KOPT-K1 (cell line): ENCODE measurements at regions not wholly inside any gene's neighbourhood (a gene's known extent, or its start where the extent isn't known, plus 50 kb on each side); places are given as distances from the start of the nearest gene placed in this dataset.
"Not testable (repeated sequence)": the region's sequence is repeated elsewhere in the genome, so short reads cannot be mapped to it uniquely, and the experiment has no call there.

Experiments used
- H3K27ac ChIP-seq: fragments of 200-600 bp; sonication (generic); 2 replicates; pipeline ENCODE4 v1.5.1; 2016; ENCODE audit warnings: antibody characterized with exemption, mild to moderate bottlenecking, low read depth, low read length; ENCODE audit not compliant: poor library complexity, severe bottlenecking
- H3K36me3 ChIP-seq: fragments of 200-600 bp; sonication (generic); 2 replicates; pipeline ENCODE4 v1.5.1; 2017; ENCODE audit warnings: antibody characterized with exemption, mild to moderate bottlenecking, low read length, moderate library complexity; ENCODE audit not compliant: insufficient read depth
- H3K9me3 ChIP-seq: fragments of 200-600 bp; sonication (generic); 2 replicates; pipeline ENCODE4 v1.5.1; 2017; ENCODE audit warnings: antibody characterized with exemption, low read length, mild to moderate bottlenecking; ENCODE audit not compliant: insufficient read depth, poor library complexity, severe bottlenecking

DNA sequence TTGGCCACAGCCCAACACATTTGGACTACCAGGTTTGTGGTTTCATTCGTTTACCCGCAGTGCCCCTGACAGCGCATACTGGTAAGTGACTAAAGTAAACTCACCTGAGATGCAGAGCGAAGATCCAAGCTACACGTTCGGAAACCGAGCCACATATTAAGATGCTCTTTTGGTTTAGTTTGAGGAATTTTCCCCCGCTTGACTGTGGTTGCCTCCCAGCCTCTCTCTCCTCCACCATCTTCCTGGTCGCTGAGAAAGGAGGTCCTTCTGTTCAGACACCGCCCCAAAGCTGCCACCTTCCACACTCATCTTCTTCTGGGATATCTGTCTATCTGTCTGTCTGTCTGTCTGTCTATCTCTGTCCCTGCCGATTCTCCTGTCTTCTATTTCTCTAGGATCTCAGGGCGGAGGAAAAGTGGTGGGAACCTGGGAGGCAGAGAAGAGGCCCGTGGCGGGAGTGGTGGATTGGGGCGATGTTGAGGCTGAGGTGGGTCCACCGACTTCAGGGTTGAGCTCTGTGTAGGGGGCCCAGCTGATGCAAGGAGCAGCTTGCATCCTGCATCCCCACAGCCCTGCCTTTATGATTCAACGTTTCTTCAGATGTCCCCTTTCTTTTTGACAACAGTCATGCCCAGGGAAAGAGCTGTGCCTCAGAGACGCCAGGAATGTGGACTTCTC lies 196.9 kb upstream of the ZNF184 start:
- Histone ChIP-seq H3K9me3 (peaks cover 15% of the 10 kb centered on the region), H3K36me3 (no peaks in the 10 kb centered on the region), H3K27ac (no peak overlapping the region)

DNA sequence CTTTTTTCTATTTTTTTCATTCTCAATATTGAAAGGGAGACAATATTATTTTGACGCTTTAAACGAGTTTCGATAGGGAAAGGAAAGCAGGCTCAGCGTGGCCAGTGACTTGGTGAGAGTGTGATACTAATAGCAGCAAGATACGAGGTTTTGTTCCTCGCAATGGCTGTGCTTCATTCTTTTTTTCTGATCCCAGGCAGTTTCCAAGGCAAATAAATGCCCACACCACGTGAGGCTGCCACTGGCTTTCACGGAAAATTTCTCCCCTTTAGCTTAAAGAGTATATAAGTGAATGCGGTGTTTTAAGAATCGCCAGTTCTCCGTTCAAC lies 196.4 kb upstream of the ZNF184 start:
- Histone ChIP-seq H3K27ac (no peak overlapping the region), H3K9me3 (peaks cover 15% of the 10 kb centered on the region), H3K36me3 (no peaks in the 10 kb centered on the region)

DNA sequence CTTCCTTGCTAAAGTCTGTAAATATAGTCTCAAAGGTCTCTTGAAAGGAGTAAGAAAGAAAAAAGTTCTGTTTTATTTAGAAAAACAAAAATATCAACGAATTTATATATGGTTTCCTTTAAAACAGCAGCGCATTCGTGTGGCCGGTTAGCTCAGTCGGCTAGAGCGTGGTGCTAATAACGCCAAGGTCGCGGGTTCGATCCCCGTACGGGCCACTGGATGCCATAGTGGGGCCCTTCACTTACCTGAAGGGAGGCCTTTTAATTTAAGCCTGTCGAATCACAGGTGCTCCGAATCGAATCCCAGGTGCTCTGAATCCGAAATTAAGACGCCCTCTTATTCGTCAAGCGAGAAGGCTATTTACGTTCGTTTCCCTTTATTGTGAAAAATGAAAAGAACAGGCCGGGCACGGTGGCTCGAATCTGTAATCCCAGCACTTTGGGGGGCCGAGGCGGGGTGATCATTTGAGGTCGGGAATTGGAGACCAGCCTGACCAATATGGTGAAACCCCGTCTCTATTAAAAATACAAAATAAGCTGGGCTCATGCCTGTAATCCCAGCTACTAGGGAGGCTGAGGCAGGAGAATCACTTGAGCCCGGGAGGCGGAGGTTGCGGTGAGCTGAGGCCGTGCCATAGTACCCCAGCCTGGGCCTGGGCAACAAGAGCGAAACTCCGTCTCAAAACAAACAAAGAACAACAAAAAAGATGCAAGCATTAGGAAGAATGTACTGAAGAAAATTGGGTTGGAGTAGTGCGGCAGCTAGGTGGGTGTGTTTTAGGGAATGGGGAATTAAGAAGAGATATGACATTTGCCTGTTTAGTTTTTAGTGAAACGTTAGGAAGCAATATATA lies 195.8 kb upstream of the ZNF184 start:
- peaks cover 15% of the 10 kb centered on the region for H3K9me3 ChIP-seq
- H3K36me3 ChIP-seq = no peaks in the 10 kb centered on the region
- H3K27ac ChIP-seq = no peak overlapping the region

DNA sequence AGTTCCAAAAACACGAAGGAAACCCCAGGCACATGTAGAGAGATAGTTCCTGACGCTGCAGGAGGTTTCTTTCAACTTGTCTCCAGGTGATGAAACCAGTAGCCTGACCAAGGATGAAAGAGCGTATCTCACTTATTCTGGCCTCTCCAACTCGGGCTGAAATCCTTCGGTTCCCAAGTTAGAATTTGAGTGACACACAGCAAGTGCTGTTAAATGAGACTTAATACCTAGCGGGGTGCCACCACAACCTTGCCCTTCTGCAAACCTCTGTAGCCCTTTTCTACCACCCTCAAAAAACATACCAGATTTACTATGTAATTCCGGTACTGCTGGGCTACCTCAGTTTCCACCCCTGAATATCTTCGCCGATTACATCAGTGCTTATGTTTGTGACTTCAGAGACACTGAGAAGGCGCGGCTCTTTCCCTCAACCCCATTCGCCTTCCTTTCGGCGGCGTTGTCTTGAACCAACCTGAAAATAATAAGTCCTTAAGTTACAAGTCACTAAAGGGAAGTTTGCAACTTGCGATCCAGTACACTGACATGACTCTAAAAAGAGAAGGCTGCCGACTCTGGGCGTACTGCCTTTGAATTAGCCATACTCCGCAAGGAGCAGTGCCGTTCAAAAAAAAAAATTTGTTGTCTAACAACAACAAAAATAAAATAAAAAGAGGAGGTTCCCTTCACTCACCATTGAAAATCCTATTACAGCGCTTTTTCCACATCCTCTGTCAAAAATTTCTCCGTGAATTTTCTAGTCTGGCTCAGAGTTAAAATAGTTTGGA lies 194.9 kb upstream of the ZNF184 start:
- Histone ChIP-seq H3K9me3 (peaks cover 15% of the 10 kb centered on the region), H3K27ac (no peak overlapping the region), H3K36me3 (no peaks in the 10 kb centered on the region)

DNA sequence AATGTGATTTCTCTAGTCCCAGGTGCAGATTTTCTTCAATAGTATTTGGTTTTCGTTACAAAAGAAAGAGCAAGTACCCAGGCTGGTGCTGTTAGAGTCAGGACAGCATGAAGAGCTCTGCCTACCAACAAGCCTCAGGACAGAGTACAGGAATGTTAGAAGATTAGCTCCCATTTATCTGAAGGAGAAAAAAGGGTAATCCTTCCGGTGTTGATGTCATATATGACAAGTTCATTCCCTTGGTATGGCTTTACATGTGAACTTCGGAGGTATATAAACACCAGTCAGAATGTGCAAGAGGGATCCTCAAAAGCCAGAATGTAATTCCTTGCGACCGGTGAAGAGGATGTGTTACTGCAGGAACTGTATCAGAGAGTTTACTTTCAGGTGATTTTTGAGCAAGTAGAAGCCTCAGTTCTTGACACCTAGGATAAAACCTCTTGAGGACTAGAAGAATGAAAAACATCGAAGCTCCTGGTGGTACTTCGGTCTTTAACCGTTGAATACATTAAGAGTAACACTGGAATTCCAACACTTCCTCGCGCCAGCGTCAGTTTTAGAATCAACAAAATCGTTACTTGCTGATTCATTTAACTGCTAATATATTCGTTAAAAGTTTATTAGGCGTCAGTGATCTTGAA lies 194.2 kb upstream of the ZNF184 start:
- H3K36me3 ChIP-seq = no peaks in the 10 kb centered on the region
- H3K9me3 ChIP-seq = peaks cover 15% of the 10 kb centered on the region
- H3K27ac ChIP-seq = no peak overlapping the region

DNA sequence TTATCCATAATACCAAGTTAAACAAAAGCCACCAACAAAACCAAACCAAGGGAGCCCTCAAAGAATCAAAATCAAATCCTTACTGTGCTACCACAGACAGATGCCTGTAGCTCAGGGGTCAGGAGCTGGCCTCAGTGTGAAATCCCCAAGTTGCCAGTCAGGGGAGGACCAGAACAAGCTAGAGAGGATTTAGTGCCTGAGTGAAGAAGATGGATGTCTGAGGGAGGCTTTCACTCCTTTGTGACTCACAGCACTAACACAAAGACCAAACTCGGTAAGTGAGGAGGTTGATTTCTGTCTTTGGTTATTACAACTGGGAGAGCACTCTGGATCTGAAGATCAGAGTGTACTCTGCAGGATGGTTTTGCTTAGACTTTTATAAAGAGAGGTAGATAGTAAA lies 189.9 kb upstream of the ZNF184 start:
- Histone ChIP-seq H3K36me3 (no peaks in the 10 kb centered on the region), H3K27ac (no peak overlapping the region), H3K9me3 (peaks cover 11% of the 10 kb centered on the region)

DNA sequence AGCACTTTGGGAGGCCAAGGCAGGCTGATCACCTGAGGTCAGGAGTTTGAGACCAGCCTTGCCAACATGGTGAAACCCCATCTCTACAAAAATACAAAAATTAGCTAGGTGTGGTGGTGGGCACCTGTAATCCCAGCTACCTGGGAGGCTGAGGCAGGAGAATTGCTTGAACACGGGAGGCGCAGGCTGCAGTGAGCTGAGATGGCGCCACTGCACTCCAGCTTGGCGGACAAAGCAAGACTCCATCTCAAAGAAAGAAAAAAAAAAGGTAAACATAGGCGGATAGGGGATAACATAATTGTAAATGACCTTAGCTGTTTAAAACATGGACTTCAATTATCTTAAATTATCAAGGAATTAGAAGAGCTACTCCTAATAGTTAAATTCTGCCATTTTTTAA lies 189.3 kb upstream of the ZNF184 start:
- H3K9me3 ChIP-seq, H3K36me3 ChIP-seq, H3K27ac ChIP-seq: not testable (repeated sequence)

DNA sequence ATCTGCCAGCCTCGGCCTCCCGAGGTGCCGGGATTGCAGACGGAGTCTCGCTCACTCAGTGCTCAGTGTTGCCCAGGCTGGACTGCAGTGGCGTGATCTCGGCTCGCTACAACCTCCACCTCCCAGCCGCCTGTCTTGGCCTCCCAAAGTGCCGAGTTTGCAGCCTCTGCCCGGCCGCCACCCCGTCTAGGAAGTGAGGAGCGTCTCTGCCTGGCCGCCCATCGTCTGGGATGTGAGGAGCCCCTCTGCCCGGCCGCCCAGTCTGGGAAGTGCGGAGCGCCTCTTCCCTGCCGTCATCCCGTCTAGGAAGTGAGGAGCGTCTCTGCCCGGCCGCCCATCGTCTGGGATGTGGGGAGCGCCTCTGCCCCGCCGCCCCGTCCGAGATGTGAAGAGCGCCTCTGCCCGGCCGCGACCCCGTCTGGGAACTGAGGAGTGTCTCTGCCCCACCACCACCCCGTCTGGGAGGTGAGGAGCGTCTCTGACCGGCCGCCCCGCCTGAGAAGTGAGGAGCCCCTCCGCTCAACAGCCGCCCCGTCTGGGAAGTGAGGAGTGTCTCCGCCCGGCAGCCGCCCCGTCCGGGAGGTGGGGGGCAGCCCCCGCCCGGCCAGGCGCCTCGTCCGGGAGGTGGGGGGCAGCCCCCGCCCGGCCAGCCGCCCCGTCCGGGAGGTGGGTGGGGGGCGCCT lies 180.4 kb upstream of the ZNF184 start:
- H3K9me3 ChIP-seq, H3K36me3 ChIP-seq, H3K27ac ChIP-seq: not testable (repeated sequence)

DNA sequence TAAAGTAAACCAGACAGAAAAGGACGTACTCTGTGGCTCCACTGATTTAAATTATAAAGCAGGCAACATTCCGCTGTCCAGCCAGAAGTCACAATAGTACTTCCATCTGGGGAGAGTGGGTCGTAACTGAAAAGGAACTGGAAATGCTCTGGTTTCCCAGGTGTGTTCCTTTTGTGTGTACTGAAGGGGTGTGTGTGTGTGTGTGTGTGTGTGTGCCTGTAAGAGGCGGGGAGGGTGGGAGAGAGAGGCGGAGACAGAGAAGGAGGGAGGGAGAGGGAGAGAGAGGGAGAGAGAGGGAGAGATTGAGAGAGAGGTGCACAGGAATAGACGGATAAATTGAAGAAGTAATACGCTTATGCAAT lies 178.4 kb upstream of the ZNF184 start:
- no peaks in the 10 kb centered on the region for H3K36me3 ChIP-seq
- H3K9me3 ChIP-seq = peaks cover 9% of the 10 kb centered on the region
- H3K27ac ChIP-seq = no peak overlapping the region

DNA sequence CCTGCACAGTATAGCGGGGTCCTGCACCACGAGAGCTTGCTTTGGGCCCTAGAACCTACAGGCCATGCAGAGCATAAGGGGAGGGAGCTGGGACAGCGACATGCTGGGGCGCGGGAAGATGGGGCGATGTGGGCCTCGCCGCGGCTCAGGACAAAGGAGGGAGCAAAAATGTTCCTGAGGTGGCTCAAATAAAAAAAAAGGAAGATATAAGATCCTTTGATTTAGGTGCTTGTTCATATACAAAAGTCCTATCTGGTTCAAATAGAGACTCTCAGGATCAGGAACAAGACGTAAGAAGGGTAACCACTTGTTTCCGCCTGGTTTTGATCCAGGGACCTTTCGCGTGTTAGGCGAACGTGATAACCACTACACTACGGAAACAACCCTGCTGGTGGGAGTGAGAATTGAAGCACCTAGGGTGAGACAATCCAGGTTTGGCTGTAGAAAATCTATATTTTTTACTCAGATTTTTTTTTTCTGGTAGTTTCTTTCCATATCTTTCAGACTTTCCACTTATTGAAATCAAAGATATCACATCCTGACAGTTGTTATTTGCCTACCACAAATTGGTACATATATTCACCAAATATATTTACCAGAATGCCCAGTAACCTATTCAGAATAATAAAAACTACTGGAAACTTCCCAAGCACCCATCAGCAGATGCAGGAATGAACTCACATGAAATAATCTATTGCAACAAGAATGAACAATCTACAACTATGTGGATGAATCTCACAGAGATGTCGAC lies 177.9 kb upstream of the ZNF184 start:
- Histone ChIP-seq H3K27ac (no peak overlapping the region), H3K9me3 (peaks cover 9% of the 10 kb centered on the region), H3K36me3 (no peaks in the 10 kb centered on the region)

DNA sequence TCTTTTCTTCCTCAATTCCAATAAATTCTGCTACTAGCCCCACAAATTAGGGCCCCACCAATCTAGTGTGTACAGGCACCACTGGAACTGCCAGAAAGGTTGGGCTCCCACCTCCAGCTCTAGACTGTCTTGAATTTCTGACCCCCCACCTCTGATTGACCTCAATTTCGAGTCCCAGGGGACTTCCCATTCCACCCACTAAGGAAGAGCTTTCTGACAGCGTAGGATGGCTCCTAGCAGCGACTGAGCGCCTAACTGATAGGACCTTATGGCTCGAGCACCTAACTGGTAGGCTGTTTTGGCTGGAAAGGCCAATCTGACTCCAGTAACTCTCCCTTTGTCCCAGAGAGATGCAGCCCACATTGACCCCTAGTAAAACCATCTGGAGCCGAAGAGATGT lies 171.6 kb upstream of the ZNF184 start:
- Histone ChIP-seq H3K9me3 (no peaks in the 10 kb centered on the region), H3K27ac (no peak overlapping the region), H3K36me3 (no peaks in the 10 kb centered on the region)

DNA sequence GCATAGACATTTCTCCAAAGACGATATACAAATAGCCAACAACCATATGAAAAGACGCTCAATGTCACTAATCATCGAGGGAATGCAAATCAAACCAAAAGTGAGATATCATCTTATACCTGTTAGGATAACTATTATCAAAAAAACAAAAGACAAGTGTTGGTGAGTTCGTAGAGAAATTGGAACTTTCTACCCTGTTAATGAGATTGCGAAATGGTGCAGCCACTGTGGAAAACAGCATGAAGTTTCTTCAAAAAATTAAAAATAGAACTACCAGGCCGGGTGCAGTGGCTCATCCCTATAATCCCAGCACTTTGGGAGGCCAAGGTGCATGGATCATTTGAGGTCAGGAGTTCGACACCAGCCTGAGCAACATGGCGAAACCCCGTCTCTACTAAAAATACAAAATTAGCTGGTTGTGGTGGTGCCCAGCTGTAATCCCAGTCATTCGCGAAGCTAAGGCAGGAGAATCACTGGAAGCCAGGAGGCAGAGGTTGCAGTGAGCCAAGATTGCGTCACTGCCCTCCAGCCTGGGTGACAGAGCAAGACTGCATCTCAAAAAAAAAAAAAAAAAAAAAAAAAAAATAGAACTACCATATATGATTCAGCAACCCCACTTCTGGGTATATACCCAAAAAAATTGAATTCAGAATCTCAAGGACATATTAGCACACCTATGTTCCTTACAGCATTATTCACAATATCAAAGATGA lies 170.0 kb upstream of the ZNF184 start:
- Histone ChIP-seq H3K27ac (no peak overlapping the region), H3K9me3 (no peaks in the 10 kb centered on the region), H3K36me3 (no peaks in the 10 kb centered on the region)

DNA sequence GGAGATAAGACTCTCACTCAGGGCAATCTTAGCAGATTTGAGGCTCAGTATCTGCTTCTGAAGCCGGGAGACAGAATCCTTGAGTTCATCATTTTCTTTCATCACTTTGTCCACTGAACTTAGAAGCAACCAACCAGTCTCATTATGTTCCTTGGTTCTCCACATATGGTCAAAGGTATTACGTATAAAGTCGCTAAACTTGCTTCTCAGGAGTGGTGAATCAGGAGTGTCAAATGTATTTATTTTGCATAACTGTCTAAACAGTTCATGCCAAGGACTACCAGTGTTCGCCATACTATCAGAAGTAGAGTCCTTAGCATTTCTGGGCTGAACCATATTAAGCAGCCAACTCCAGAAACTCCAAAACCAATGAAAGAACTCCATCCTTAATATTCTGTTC lies 163.0 kb upstream of the ZNF184 start:
- not testable (repeated sequence) for H3K36me3 ChIP-seq, H3K27ac ChIP-seq, H3K9me3 ChIP-seq

DNA sequence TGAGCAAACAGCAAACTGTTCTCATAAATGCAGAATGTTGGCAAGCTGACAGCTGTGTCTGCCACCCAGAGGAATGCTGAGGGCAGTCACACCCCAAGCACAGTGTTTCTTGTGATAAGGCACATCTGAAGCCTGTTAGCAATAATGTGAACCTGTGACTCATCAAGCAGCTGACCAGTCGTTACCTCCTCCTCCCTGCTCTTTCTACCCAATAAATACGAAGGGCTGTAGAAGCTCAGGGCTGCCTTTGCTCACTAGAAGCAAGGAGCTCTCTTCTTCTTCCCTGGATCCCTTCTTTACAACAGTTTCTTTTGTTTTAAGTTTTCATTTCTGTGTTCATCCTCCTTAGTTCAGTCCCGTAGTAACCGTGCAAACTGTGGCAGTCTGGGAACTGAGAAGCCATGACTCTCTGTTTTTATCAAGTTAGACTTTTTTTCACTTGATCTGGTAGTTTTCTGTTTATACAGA lies 160.3 kb upstream of the ZNF184 start:
- not testable (repeated sequence) for H3K9me3 ChIP-seq, H3K27ac ChIP-seq, H3K36me3 ChIP-seq
